ENCODE measurements at regions not wholly inside any gene's neighbourhood (a gene's known extent, or its start where the extent isn't known, plus 50 kb on each side); places are given as distances from the start of the nearest gene placed in this dataset.
A peak's percentile ranks its signal among the peaks of the same experiment; 100 is the strongest.
"Not testable (repeated sequence)": the region's sequence is repeated elsewhere in the genome, so short reads cannot be mapped to it uniquely, and the experiment has no call there.

DNA sequence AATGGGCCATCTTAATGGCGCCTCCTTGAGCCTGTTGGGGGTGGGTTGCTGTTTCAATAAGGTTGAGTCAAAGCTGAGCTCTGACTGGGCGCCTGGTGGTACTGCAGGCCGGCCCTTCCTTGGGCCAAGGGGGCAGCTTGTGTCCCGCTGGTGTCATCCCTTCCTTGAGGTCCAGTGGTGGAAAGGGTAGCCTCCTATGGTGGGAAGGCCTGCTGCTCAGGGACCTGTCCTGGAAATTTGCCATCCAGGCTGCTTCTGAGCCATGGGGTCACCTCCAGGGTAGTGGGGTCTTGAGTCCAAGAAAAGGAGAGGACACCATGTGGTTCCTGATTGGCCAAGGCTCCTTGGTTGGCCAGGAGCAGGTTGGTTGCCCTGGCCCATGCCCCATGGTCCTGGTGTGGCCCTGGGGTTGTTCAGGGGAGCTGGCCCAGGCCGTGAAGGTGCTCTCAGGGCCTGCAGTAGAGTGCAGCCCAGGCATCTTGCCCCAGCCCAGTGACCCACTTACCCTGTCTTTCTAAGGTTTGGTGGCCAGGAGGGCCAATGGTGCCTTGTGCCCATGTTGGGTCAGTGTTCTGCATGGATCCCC lies 188.7 kb downstream of the UBE3A start:
- no peak for DNase-seq

DNA sequence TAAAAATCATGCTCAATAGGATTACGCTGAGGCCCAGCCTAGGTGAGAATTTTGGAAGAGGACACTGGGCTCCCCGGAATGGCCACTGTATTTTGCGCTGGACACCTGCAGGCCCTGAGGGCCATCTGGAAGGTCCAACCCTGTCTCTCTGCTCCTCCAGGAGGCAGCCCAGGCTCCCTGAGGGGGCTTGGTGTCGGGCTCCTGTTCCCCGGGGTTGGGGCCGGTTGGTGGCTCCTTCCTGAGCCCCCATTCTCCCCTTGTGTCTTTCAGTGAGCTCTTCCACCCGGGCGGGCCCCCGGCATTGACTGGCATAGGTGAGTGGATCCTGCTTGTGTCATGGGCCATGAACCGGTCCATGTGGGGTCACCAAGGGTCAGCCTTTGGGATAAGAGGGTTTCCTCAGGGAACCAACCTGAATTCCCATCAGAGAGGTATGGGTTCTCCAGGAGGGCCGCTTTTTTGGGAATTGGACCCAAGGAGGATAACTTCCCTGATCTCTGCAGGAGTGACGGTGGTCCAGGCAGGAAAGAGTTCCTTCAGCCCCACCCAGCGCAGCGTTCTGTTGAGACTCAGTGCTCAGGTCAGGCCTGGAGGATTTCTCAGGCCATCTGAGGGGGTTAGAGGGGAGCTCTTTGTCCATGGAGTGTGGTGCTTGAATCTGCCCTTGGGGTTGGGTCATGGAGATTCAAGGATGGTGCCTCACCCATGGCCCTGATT lies 187.8 kb downstream of the UBE3A start:
- DNase-seq: peak; percentile 49

DNA sequence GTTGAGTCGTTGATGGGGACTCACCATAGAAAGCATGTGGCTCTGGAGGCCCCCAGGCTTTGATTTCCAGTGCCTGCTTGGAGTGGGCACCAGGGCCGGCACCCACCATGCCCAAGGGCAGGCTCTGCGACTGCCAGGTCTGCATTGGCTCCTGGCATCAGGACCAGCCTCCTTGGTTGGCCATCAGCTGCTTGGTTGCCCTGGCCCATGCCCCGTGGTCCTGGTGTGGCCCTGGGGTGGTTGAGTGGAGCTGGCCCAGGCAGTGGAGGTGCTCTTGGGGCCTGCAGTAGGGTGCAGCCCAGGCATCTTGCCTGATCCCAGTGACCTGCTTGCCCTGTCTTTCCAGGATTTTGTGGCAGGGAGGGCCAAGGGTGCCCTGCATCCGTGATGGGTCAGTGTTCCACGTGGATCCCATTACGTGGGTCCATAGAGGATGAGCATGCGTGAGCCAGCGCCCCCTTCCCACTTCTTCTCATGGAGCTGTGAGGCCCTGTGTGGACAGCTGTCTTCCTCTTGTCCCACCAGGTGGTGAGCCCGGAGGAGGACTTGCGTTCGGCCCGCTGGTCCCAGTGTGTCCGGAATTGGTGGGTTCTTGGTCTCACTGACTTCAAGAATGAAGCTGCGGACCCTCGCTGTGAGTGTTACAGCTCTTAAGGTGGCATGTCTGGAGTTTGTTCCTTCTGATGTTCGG lies 187.0 kb downstream of the UBE3A start:
- DNase-seq: peak; percentile 44

DNA sequence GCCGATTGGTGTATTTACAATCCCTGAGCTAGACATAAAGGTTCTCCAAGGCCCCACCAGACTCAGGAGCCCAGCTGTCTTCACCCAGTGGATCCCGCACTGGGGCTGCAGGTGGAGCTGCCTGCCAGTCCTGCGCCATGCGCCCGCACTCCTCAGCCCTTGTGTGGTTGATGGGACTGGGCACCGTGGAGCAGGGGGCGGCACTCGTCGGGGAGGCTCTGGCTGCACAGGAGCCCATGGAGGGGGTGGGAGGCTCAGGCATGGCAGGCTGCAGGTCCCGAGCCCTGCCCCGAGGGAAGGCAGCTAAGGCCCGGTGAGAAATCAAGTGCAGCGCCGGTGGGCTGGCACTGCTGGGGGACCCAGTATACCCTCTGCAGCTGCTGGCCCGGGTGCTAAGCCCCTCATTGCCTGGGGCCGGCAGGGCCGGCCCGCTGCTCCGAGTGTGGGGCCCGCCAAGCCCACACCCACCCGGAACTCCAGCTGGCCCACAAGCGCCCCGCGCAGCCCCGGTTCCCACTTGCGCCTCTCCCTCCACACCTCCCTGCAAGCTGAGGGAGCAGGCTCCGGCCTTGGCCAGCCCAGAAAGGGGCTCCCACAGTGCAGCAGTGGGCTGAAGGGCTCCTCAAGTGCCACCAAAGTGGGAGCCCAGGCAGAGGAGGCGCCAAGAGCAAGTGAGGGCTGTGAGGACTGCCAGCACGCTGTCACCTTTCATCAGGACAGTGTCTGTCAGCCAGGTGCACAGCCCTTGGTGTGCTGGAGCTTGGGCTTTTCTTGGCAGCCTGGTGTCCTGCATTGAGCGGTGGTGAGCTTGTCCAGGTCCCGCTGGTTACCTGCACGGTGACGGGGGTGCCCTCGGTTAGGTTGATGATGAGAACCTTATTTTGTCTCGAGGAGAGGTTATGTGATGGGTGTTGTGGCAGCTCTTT lies 185.5 kb downstream of the UBE3A start:
- DNase-seq: not testable (repeated sequence)

DNA sequence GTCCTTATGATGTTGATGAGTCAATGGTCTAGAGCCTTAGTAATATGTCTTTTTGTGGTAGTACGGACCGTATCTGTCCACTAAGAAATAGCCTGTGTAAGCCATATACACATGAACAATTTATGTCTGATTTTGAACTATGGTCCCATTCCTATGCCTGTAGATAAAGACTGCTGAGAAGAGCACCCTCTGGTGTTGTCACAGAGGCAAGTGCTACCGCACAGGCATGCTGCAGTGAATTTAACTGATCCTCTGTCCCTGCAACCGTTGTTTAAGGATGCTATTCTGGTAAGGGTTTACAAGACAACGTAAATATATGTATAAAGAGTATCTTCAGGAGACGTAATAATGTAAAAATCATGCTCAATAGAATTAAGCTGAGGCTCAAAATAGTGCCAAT lies 170.7 kb downstream of the UBE3A start:
- no peak for DNase-seq
